Heart left ventricle (tissue), 16 donors: ENCODE measurements at regions not wholly inside any gene's neighbourhood (a gene's known extent, or its start where the extent isn't known, plus 50 kb on each side); places are given as distances from the start of the nearest gene placed in this dataset.

ENCODE experiments used
- ATAC-seq, 4 donors: fragments of 200-7000 bp; cut with Tn5 transposase; one replicate each; pipeline ENCODE4 v1.9.1; 2020 to 2022; ENCODE audit warnings: moderate library complexity in 4 of 4, mild to moderate bottlenecking in 3 of 4, moderate number of reproducible peaks in 1 of 4
- DNase-seq, 5 donors: peaks; one replicate each; pipeline ENCODE4 v3.0.0-alpha.2; 2020
- H3K27ac ChIP-seq, 12 donors: fragments of 200-600 bp; sonication (generic) in 4 of 12; one replicate each; pipeline versions ENCODE4 v1.5.0 to v1.8.0; 2016 to 2022; ENCODE audit warnings: mild to moderate bottlenecking in 2 of 12
- H3K27me3 ChIP-seq, 9 donors: fragments of 200-600 bp; sonication (generic) in 2 of 9; one replicate each; pipeline versions ENCODE4 v1.5.1 to v1.8.0; 2016 to 2022; ENCODE audit warnings: mild to moderate bottlenecking in 3 of 9
- H3K36me3 ChIP-seq, 9 donors: fragments of 200-600 bp; sonication (generic) in 2 of 9; one replicate each; pipeline versions ENCODE4 v1.5.0 to v1.8.0; 2018 to 2022; ENCODE audit warnings: mild to moderate bottlenecking in 2 of 9
- H3K4me1 ChIP-seq, 12 donors: fragments of 200-600 bp; sonication (generic) in 4 of 12; one replicate each; pipeline versions ENCODE4 v1.5.0 to v1.8.0; 2016 to 2022; ENCODE audit warnings: mild to moderate bottlenecking in 3 of 12
- H3K4me3 ChIP-seq, 12 donors: fragments of 200-600 bp; sonication (generic) in 4 of 12; one replicate each; pipeline versions ENCODE4 v1.5.0 to v1.8.0; 2017 to 2022; ENCODE audit warnings: mild to moderate bottlenecking in 9 of 12, moderate library complexity in 4 of 12
- H3K9me3 ChIP-seq, 12 donors: fragments of 200-600 bp; sonication (generic) in 4 of 12; one replicate each; pipeline versions ENCODE4 v1.5.0 to v1.8.0; 2016 to 2022; ENCODE audit warnings: mild to moderate bottlenecking in 1 of 12
- CTCF ChIP-seq, 12 donors: fragments of 200-600 bp; sonication (generic) in 4 of 12; IDR thresholded peaks; one replicate each; pipeline versions ENCODE4 v1.5.0 to v1.8.0; 2018 to 2022; ENCODE audit warnings: antibody characterized with exemption in 12 of 12, mild to moderate bottlenecking in 5 of 12
- POLR2A ChIP-seq, 2 donors: fragments of 450-650 bp; IDR thresholded peaks; one replicate each; pipeline ENCODE4 v1.6.1; 2017; ENCODE audit warnings: antibody characterized with exemption in 2 of 2, mild to moderate bottlenecking in 2 of 2, moderate library complexity in 2 of 2
- WGBS, 4 donors: extraction: QIAGEN DNeasy Blood & Tissue Kit in 2 of 4; methylation state at CpG; one replicate each; pipeline versions ENCODE4 v1.1.5 to v1.1.7; 2013 to 2018; 5-methylcytosine and 5-hydroxymethylcytosine counted together
- intact Hi-C, 10 donors: fragments of 100-400 bp; cut with DNase I; formaldehyde crosslinking; loops; one replicate each; pipeline versions ENCODE4 v1.11.1 to v1.14.2; 2022
- donor health status: ischemic (EF 13 %, LVEDD 7.1; RV severe dilation, severe dysfunction).
- donor health status: healthy with polysubstance abuse.
- donor health status: DM: no; HTN: yes; CAD: no.
- donor health status: DM: no; HTN: no; CAD: no.
- donor health status: ischemic (EF 25% LVEDD 6.9; RV normal size, moderate dysfunction).
- donor health status: ischemic (EF 25% LVEDD 5.7; RV mildly dilated, moderate dysfunction).
- donor health status: healthy.
- donor health status: DM: yes; HTN: yes; CAD: no.
- donor health status: ischemic (EF 35%, LVEDD 5.7; RV mildly dilated, moderate dysfunction).
- donor health status: nonischemic (EF 11% LVEDD 7.7; RV severe dilation, severe dysfunction).
- donor health status: DM: yes; HTN: yes; CAD: no.
- donor health status: PGD.
- donor health status: ischemic (EF 29% LVEDD 5.4; RV normal size, mild dysfunction).
- donor health status: nonischemic (EF 23%, LVEDD 6.1; RV moderate dilation, normal function).

- no peaks in the 10 kb centered on the region for H3K36me3 ChIP-seq
- ATAC-seq = no peak
- TF ChIP-seq CTCF (IDR thresholded peaks at IDR 0.05) (no peak), POLR2A (IDR thresholded peaks at IDR 0.05) (no peak)
- 83 to 90% (median 85%) methylated on average over 7 of the region's 7 CpGs for WGBS, 4 donors
- H3K9me3 ChIP-seq = peaks cover 0 to 6% (median 0%) of the 10 kb centered on the region in 12 donors
- H3K4me1 ChIP-seq = no peaks in the 10 kb centered on the region
- no peak overlapping the region for H3K4me3 ChIP-seq
- no peak for DNase-seq
- H3K27me3 ChIP-seq = no peaks in the 10 kb centered on the region
- no peak overlapping the region for H3K27ac ChIP-seq
- intact Hi-C loops = no loop called here
Observed at GRCh38 chr7:28246921-28247461, 66.4 kb upstream of the JAZF1 start.

- WGBS, 4 donors = 50 to 73% (median 64%) methylated on average over 1 of the region's 1 CpG
- intact Hi-C loops = no loop called here
Observed at GRCh38 chr7:28258240-28258639, 77.6 kb upstream of the JAZF1 start.

GRCh38 chr7:28260969-28261368 lies 80.4 kb upstream of the JAZF1 start:
- WGBS, 4 donors = 85 to 96% (median 90%) methylated on average over 3 of the region's 3 CpGs
- Histone ChIP-seq H3K27me3 (peaks cover 0 to 7% (median 0%) of the 10 kb centered on the region in 9 donors), H3K36me3 (no peaks in the 10 kb centered on the region), H3K9me3 (no peaks in the 10 kb centered on the region), H3K4me1 (no peaks in the 10 kb centered on the region), H3K27ac (no peak overlapping the region), H3K4me3 (no peak overlapping the region)
- no peak for ATAC-seq
- DNase-seq = no peak
- no peak for TF ChIP-seq POLR2A (IDR thresholded peaks at IDR 0.05)
- TF ChIP-seq CTCF (IDR thresholded peaks at IDR 0.05) = no peak
- intact Hi-C loops = no loop called here

More at GRCh38 chr7:28258240-28258639, 77.6 kb upstream of the JAZF1 start:
- Histone ChIP-seq H3K4me1 (no peaks in the 10 kb centered on the region), H3K27ac (no peak overlapping the region), H3K9me3 (peaks cover 0 to 6% (median 0%) of the 10 kb centered on the region in 12 donors), H3K27me3 (peaks cover 0 to 7% (median 0%) of the 10 kb centered on the region in 9 donors), H3K36me3 (no peaks in the 10 kb centered on the region), H3K4me3 (no peak overlapping the region)
- TF ChIP-seq CTCF (IDR thresholded peaks at IDR 0.05) = no peak
- TF ChIP-seq POLR2A (IDR thresholded peaks at IDR 0.05) = no peak
- ATAC-seq (no peak), DNase-seq (no peak)

- 91 to 95% (median 93%) methylated on average over 9 of the region's 9 CpGs for WGBS, 4 donors
- no peaks in the 10 kb centered on the region for H3K9me3 ChIP-seq
- ATAC-seq (no peak), DNase-seq (no peak)
- TF ChIP-seq CTCF (IDR thresholded peaks at IDR 0.05) = no peak
- TF ChIP-seq POLR2A (IDR thresholded peaks at IDR 0.05) = no peak
- peaks cover 0 to 4% (median 0%) of the 10 kb centered on the region in 9 donors for H3K27me3 ChIP-seq
- no peak overlapping the region for H3K4me3 ChIP-seq
- no peaks in the 10 kb centered on the region for H3K4me1 ChIP-seq
- H3K36me3 ChIP-seq = no peaks in the 10 kb centered on the region
- intact Hi-C loops = no loop called here
- no peak overlapping the region for H3K27ac ChIP-seq
Observed at GRCh38 chr7:28263622-28264271, 83.2 kb upstream of the JAZF1 start.
